DMS153 (cell line): ENCODE measurements at regions not wholly inside any gene's neighbourhood (a gene's known extent, or its start where the extent isn't known, plus 50 kb on each side); places are given as distances from the start of the nearest gene placed in this dataset.

Source experiments
- DNase-seq: peaks from one replicate; lab custom pipeline; 2025; lab: John Stamatoyannopoulos, UW

DNA sequence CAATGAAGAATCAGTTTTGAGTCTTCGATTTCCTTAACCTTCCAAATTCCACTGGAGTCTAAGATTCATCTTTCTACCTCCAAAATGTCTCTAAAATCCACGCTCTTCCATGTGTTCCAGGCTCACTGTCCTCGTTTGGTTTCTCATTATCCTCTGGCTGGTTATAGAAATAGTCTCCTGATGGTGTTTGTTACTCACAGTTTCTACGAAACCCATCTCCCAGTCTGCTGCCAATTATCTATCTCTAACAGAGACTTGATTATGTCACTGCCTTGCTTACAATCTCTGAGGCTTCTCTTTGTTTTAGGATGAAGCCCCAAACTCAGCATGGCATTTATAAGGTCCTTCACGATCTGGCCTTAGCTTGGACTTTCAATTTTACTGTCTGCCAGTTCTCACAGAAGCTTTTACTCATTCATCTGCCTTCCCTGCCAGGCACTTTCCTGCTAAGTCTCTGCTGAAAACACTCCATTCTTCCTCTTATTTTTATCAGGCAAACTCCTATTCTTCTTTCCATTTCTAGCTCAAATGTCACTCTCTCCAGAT lies 339.6 kb upstream of the SGCD start:
- no peak for DNase-seq

DNA sequence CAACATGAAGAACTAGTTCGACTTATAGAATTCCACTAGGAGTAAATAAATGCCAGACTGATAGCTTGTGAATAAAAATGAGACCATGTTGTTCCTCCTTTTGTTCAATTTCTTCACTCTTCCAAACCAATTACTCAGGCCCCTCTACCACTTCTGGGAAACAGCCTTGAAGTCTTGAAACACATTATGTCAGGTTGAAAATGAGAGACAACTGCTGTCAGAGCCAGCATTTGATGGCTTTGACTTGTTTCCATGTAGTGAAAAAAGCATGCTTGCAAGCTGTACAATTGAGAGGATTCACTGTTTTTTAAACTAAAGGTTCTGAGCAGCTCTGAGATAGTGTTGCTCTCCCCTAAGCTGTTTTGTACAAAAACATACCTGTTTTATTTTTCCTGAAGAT lies 337.1 kb upstream of the SGCD start:
- no peak for DNase-seq

DNA sequence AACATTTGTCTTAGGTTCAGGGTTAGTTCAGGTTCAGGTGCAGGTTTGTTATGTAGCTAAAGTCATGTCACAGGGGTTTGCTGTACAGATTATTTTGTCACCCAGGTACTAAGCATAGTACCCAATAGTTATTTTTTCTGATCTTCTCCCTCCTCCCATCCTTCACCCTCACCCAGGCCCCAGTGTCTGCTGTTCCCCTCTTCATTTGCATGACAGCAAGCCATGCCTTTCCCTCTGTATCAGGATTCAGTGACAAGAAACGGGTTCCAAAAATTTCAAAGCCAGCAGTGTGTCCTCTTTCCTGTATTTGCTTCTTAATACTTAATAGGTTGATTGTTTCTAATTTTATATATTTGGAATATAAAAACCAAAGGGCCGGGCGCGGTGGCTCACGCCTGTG lies 330.8 kb upstream of the SGCD start:
- DNase-seq: no peak

DNA sequence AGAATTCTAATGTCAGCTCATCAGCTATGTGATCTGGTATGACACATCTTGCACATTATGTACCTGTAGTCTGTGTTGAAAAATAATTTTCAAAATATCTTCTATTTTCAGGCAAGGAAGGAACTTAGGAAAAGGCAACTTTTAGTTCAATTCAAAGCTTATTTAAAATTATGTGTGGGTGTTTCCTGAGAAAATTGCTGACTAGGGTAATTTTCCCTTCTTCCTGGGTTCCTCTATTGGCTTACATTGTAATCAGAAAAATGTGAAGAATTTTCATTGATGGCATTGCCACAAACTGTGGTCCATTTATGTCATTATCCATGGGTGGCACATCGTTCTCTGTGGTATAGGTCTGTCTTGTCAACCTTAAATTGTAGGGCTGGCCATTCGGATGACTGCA lies 328.7 kb upstream of the SGCD start:
- no peak for DNase-seq

DNA sequence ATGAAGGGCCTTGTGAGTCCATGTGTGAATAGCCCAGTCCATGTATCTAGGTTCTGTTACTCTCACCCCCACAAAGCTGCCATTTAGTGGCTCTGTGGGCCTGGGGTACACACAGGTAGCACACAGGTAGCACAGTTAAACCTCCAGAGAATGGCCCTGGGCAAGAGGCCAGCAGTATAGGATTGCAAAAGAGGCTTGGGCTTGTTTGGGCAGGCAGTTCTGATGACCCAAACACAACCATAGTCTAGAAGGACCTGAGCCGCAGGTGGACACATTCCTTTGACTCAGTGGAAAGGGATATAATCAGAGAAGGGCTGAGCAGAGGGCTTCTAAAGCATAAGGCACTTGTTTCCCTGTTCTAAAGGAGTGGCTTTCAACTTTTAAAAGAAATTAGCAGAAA lies 326.8 kb upstream of the SGCD start:
- no peak for DNase-seq

DNA sequence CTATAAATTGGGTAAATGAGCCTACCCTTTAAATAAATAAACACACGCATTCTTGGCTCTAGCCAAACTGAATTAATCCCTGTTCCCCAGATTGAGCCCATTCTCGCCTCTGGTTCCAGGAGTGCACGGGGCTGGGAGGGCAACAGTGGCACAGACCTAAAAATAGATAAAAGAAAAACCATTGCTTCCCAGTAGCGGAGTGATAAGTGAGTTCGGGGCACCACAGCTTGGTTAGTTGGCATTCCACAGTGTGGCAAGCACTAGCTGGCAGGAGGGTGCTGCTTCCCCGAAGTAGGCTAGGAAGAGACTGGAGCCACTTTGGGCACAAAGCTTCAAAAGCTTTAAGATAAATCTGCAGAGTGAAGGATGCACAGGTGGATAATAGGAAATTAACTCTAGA lies 322.2 kb upstream of the SGCD start:
- DNase-seq: no peak

DNA sequence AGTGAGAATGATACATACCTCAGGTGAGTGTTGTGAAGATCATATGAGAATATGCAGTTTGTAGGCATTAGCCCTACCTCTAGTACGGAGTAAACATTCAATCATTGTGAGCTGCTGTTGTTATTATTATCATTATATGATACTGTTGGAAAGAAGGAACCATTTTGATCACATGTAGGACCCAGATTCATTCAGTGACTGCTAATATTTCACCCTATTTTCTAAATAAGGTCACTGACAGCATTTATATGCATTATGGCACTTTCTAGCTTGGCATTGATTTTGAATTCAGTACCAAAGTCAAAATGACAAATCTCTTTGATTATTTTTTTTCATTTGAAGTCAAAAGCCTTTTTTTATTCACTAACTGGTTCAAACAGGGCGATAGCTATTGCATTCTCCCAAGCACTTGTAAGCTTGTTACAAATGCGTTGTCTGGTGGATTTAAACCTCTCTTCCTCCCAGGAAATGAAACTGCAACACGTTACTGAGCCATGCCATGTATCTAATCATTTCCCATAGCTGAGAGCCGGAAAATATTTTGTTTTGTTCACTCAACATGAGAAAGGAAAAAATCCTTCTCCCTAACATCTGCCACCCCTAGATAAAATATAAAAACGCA lies 320.8 kb upstream of the SGCD start:
- DNase-seq: no peak

DNA sequence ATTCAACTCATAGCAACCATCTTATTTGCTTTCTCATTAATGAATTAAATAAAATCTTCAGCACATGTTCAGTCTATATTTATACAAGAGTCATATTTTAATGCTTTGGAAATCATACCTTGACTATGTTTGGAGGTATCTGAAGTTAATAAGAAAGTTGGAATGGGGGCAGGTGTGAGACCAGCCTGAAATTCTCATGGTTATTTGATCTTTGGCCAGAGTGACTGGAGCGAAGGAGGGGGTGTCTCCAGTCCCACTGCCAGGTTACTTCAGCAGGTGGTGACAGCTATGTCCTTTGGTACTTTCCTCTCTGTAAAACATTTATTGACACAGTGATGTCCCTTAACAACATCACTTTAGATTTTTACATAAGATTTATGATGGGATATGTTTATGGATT lies 318.1 kb upstream of the SGCD start:
- no peak for DNase-seq

DNA sequence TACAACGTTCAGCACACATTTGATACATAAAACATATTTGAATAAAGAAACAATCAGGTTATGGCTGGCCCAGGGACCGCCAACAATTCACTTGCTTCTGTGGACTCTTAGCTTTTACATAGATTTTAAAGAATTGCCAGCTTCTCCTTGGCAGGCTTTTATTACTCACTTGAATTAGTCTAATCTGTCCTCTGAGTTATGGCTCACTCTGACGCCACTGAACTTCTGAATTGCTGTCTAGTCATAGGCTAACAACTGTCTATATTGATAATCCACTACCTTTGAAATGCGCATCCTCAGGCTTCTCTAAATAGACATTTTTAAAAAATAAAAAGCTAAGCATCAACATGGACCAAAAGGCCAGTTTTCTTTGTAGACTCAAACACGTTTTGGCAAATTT lies 317.4 kb upstream of the SGCD start:
- DNase-seq: no peak

DNA sequence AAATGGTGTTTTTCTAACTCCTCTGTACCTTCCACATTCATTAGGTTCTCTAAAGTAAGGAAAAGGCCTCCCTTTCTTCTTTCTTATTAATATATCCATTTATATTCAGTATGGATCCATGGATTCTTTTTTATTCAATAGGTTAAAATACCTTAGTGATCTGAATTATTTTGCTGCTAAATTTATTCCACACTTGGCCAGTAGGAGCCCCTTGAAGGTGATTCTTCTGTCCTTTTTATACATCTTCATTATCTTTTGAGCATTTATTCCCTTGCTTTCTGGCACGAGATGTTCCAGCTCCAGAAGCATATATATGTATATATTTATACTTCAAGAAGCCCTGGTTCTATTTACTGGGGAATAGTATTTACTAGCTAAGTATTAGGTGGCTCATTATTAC lies 311.8 kb upstream of the SGCD start:
- DNase-seq: no peak

DNA sequence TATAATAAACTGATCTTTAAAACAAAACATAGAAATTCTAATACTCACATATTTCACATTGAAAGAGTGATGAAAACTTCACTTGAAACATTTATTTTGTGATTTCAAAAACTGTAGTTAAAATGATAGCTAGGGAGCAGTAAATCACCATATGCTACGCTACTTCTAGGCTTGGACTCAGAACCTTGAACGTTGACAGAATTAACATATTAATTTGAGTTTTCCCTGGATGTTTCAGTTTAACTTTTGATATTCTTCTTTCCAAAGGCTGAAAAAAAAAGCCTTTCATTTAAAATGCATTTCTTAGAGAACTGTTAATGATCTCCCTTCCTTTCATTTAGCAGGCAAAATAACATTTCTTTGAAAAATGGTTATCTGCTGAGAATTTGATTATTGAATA lies 307.8 kb upstream of the SGCD start:
- no peak for DNase-seq

DNA sequence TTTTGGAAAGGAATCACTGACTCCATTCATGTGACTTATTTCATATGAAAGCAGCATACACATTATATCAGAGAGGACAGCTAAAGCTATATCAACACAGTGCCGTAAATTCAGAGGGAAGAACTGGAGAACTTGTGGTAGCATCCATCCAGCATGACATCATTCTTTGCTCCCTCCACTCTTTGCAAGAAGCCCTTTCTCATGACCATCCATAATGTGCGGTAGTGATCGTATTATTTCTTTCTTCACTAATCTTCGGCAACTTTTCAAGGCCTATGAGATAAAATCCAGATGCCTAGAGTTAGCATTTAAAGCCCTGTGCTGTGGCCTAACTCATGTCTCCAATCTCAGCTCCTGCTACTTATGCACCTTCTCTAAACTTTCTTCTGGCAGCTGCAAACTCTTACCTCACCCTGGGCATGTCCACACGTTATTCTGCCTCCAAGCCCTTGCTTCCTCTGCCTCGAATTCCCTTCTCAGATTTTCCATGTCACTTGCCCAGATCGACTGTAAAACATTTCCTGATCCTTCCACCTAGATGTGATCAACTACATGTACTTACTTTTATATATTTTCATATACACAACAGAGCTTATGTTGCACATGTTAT lies 307.3 kb upstream of the SGCD start:
- no peak for DNase-seq

DNA sequence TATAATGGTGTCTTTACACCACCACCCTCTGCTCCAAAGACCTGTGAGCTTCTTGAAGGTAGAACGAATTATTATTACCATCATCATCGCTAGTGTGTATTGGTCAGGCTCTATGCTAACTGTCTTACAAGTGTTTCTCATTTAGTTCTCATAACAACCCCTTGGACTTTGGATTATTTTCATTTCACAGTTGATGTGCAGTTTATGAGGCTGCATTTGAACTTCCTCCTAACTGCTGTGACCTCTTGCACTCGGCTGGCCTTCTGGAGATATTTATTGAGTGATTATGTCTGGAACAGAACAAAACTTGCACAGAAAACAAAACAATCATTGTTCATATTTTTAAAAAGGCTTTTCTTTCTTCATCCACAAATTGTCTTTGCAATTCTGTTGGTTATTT lies 306.3 kb upstream of the SGCD start:
- no peak for DNase-seq

DNA sequence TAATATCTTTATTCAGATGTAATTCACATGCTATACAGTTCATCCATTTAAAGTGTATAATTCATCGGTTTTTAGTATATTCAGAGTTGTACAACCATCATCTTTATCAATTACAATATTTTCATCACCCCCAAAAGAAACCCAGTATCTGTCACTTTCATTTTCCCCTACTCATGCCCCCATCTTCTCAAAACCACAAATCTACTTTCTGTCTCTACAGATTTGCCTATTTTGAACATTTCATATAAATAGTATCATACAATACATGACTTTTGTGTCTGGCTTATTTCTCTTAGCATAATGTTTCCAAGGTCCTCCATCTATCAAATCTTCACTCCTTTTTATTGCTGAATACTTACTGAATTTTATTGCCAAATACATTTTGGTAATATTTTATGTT lies 305.1 kb upstream of the SGCD start:
- no peak for DNase-seq

DNA sequence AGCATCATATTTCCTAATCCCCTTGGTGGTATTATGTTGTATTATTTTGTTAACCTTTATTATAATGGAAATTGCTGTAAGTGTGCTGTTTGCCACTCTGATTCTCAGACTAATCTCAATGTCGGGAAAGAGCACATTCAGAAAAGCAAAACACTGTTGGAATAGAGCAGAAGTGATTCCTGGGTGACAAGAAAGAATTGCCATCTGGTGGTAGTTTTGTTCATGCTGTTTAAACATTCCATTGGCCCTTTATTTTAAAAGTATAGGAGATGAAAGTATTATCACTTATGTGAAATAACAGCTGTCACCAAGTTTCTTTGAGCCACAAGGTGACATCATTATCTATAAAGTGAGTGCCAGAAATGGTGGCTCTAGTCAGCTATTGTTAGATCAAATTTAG lies 301.3 kb upstream of the SGCD start:
- no peak for DNase-seq

DNA sequence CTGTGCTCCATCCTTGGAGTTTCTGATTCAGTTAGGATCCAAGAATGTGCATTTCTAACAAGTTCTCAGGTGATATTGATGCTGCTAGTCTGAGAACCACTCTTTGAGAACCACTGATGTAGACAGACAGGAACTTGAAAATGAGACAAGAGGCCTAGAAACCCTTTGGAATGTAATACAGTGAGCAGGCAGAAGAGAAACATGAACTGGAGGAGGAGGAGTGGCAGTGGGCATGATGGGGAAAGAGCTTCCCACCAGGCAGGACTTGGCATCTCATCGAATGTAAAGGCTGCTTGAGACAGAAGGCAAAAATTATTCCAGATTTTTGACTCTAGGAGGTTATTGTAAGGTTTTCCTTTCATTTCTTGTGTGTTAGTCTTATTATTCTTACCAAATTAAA lies 295.8 kb upstream of the SGCD start:
- DNase-seq: no peak

DNA sequence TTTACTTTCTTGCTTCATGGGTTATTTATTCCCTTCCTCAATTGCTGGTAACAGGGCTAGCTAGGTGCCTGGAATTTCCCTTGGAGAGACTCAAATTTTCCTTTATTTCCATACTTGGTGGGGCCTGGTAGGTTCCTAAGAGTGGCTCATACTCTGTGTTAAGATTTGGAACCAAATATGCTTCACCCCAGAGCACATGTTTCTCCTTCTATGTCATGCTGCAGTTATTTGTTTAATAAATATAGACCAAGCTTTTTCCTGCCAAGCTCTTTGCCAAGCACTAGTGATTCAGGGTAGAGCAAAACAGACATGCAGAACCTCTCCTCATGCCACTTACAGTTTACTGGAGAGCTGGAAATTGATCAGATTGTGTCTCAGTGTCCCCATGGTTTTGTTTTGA lies 290.3 kb upstream of the SGCD start:
- no peak for DNase-seq

DNA sequence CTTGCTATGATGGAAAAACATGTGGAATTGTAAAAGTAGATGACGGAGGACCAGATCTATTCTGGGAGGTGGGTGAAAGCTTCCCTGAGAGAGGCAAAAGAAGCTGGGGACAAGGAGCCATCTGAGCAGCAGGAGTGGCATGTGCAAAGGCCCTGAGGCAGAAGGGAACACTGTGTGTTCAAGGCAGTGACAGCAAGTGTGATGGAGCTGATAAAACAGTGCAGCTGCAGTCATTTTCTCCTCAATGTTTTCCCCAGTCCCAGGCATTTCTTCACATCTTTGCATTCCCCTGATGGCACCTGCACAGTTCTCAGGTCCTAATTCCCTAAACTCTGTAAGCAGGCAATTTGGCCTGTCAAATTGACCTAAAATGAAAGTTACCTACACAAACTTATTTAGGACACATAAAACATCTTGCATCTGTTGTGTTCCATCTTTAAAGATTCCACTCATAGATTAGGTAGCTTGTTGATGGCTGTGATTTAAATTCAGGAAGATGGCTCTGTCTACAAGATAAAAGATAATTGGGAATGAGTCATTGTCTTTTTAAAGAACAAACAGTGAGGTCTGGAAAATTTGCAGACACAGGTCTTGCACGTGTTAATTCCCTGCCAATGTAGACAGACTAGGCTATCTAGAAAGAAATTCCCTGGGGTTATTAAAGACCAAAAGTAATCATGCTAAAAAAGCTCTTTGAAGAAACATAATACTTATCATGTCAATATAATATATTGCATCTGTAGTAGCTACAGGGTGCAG lies 289.6 kb upstream of the SGCD start:
- DNase-seq: no peak

DNA sequence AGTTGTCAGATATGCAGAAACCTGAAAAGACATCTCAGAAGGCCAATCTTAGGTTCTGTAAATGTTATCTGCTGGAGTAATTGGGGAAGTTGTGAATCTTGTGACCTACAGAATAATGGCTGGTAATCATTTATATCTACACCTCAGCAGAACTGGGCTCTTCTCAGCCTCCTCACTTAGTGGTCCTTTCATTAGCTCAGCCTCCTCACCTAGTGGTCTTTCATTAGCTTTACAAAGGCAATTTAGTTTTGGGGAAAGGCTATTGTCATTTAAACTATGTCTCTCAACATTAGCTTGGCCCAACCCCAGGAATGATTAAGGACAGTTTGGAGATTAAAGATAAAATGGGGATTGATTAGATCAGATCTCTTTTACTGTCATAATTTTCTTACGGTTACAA lies 284.2 kb upstream of the SGCD start:
- DNase-seq: no peak

DNA sequence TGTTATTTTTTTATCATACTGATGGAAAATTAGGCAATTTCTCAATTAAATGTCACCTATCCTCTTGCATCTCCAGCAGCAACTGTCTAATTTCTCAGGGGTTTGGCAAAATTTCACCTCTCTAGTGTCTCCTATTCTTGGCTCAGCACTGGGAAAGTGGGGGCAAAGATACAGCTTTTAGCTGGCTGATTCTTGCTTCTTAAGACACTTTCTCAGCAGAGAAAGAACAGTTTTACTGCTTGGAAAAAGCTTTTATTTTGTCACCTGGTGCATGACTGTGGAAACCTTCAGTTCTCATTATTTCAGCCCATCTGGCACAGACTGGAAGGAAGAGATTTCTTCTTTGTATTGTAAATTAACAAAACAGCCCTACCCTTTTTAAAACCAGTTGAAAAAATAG lies 283.6 kb upstream of the SGCD start:
- DNase-seq: no peak

DNA sequence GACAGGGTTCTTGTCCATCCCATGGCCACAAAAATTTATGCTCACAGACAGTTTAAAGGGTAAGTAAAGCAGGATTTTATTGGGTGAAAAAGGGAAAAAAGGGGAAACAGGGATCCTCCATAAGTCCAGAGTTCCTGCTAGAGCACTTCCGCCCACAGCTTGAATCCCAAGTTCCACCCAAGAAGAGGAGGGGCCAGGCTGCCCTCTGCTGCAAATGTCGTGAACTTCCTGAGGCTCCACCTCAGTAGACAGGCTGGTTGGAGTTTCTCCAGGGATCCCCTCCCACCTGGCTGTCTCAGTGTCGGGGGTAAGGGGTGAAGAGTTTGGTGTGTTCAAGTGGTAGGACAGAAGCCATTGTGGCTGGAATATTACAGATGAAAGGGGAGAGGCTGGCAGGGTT lies 275.0 kb upstream of the SGCD start:
- no peak for DNase-seq

DNA sequence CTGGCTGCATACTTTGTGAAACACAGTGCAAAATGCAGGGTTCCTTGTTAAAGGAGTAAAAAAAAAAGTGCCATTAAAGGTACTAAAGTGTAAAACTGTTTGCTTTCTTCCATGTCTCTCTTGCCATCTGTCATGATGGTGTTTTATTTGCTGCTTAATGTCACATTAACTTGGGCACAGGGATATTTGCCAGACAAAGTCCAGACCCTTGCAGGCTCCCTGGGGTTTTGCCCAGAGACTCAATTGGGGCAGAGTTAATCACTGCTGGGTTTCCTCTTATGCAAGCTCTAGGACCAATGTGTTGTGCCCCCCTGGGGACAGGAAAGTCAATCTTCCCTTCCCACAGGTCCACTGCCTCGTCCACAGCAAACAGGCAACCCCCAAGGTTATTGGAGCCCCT lies 274.3 kb upstream of the SGCD start:
- DNase-seq: no peak

DNA sequence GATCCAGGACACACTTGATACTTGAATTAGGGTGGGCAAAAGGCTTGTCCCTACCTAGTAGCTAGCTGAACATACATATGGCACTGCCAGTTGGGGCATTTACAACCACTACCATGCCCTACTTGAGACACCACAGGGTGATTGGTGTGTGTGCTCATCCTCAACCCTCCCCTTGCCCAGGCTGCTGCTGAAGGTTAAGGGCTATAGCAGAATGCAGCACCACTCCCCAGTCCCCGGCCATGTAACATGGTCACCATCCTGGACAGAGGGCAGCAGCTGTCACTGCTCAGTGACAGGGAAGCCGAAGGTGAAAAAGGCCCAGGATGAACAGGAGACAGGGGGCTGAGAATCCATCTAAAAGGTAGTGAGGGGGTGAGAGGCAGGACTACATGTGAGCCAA lies 273.9 kb upstream of the SGCD start:
- DNase-seq: no peak

DNA sequence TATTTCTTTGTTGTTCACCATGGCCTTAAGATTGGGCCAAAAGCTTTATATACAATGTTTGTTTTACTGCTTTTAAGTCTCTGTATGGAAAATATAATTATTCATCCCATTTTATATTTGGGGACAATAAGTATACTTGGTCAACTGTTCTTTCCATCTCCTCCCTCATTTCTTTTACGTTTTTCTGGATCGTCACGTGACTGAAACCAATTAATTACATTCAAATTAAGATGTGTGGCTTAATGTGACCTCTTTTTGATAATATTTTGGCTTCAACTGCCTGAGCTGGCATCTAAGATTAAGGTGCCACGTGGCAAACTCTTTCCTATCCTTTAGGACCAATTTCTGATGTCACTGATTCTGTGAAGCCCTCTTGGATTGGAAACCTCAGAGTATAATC lies 250.1 kb upstream of the SGCD start:
- no peak for DNase-seq
